HCT116 (cell line): ENCODE measurements at regions not wholly inside any gene's neighbourhood (a gene's known extent, or its start where the extent isn't known, plus 50 kb on each side); places are given as distances from the start of the nearest gene placed in this dataset.

ENCODE experiments used
- ATAC-seq: fragments of 200-7000 bp; cut with Tn5 transposase; 2 replicates; pipeline ENCODE4 v1.9.1; 2020; ENCODE audit warnings: mild to moderate bottlenecking, moderate library complexity
- BruUV-seq: library from RNA; stranded (reverse); fragments of 400-500 nt; replicated peaks from 2 replicates; lab custom pipeline; 2021; lab: Mats Ljungman, UMichigan
- CTCF ChIA-PET: fragments of 300-600 bp; sonication (Branson Sonifier 250); formaldehyde crosslinking; loops from one replicate; lab custom pipeline; 2021; ENCODE audit warnings: antibody characterized with exemption; lab: Charles Lee
- POLR2A ChIA-PET: fragments of 300-600, 350-600 bp; sonication (Branson Sonifier 250); formaldehyde crosslinking; loops from one replicate; lab custom pipeline; 2021; ENCODE audit warnings: antibody characterized with exemption; lab: Charles Lee
- RAD21 ChIA-PET, 2 experiments: fragments of 300-600 bp; sonication (Branson Sonifier 250); formaldehyde crosslinking; loops; one replicate each; lab custom pipeline; 2023; ENCODE audit warnings: low total read pairs in 2 of 2; ENCODE audit not compliant: uncharacterized antibody in 2 of 2, unreplicated experiment in 2 of 2, low non-redundant PET in 1 of 2; lab: Charles Lee
- DNase-seq: peaks from one replicate; pipeline ENCODE4 v3.0.0-alpha.2; 2010; ENCODE audit warnings: low read depth, low spot score
- H2AFZ ChIP-seq: fragments of 200-600 bp; shearing (Covaris generic), sonication (generic); 2 replicates; pipeline ENCODE4 v1.6.1; 2017; ENCODE audit warnings: low read depth, mixed run types, mixed read lengths, antibody characterized with exemption, low read length; ENCODE audit not compliant: poor library complexity, severe bottlenecking
- H3K27ac ChIP-seq: 2 replicates; pipeline ENCODE4 v1.5.1; 2012; ENCODE audit warnings: low read depth, low read length
- H3K27me3 ChIP-seq: fragments of 200-600 bp; sonication (generic); 2 replicates; pipeline ENCODE4 v1.6.1; 2016; ENCODE audit warnings: mixed run types, low read length, mixed read lengths; ENCODE audit not compliant: insufficient read depth
- H3K36me3 ChIP-seq, 2 experiments: fragments of 200-500 bp in 1 of 2; fragments of 200-600 bp in 1 of 2; sonication (Bioruptor generic) in 1 of 2; sonication (generic) in 1 of 2; 2 replicates each; pipeline versions ENCODE4 v1.5.1 to v1.6.1; 2014 to 2016; ENCODE audit warnings: low read length in 2 of 2, inconsistent platforms in 1 of 2, mixed read lengths in 1 of 2, mixed run types in 1 of 2; ENCODE audit not compliant: insufficient read depth in 2 of 2, control insufficient read depth in 1 of 2
- H3K4me1 ChIP-seq, 2 experiments: fragments of 200-600 bp in 1 of 2; sonication (generic) in 1 of 2; 2 replicates each; pipeline versions ENCODE4 v1.5.1 to v1.6.1; 2012 to 2017; ENCODE audit warnings: low read length in 2 of 2, inconsistent platforms in 1 of 2, mild to moderate bottlenecking in 1 of 2, mixed read lengths in 1 of 2, mixed run types in 1 of 2, moderate library complexity in 1 of 2; ENCODE audit not compliant: insufficient read depth in 2 of 2, control insufficient read depth in 1 of 2
- H3K4me2 ChIP-seq: fragments of 200-600 bp; sonication (generic); 2 replicates; pipeline ENCODE4 v1.6.1; 2017; ENCODE audit warnings: mixed run types, low read length, mixed read lengths
- H3K4me3 ChIP-seq, 2 experiments: fragments of 200-600 bp in 1 of 2; sonication (generic) in 1 of 2; replicated peaks in 1 of 2; 2 replicates each; pipeline ENCODE4 v1.5.1; 2011 to 2016; ENCODE audit warnings: low read length in 2 of 2, control low read depth in 1 of 2, low read depth in 1 of 2, mild to moderate bottlenecking in 1 of 2, mixed read lengths in 1 of 2, mixed run types in 1 of 2
- H3K79me2 ChIP-seq: fragments of 200-600 bp; sonication (generic); 2 replicates; pipeline ENCODE4 v1.6.1; 2017; ENCODE audit warnings: mild to moderate bottlenecking, mixed run types, low read length, moderate library complexity, mixed read lengths; ENCODE audit not compliant: insufficient read depth
- H3K9ac ChIP-seq: fragments of 200-600 bp; sonication (generic); 2 replicates; pipeline ENCODE4 v1.6.1; 2016; ENCODE audit warnings: low read length, mixed read lengths
- H3K9me2 ChIP-seq: fragments of 200-600 bp; sonication (generic), shearing (Covaris generic); 2 replicates; pipeline ENCODE4 v1.6.1; 2017; ENCODE audit warnings: mixed run types, mild to moderate bottlenecking, moderate library complexity; ENCODE audit not compliant: insufficient read depth
- H3K9me3 ChIP-seq, 2 experiments: fragments of 200-500 bp in 1 of 2; fragments of 200-600 bp in 1 of 2; sonication (Bioruptor generic) in 1 of 2; sonication (generic) in 1 of 2; 2 replicates each; pipeline ENCODE4 v1.6.1; 2014 to 2017; ENCODE audit warnings: low read length in 2 of 2, mixed read lengths in 2 of 2, inconsistent platforms in 1 of 2, low read depth in 1 of 2, mild to moderate bottlenecking in 1 of 2, mixed run types in 1 of 2, moderate library complexity in 1 of 2; ENCODE audit not compliant: control insufficient read depth in 1 of 2, insufficient read depth in 1 of 2
- H4K20me1 ChIP-seq: fragments of 200-600 bp; sonication (generic), shearing (Covaris generic); 2 replicates; pipeline ENCODE4 v1.6.1; 2017; ENCODE audit warnings: mixed run types, mild to moderate bottlenecking, moderate library complexity; ENCODE audit not compliant: insufficient read depth
- ATF3 ChIP-seq: IDR thresholded peaks from 2 replicates; pipeline ENCODE4 v1.6.1; 2012
- CEBPB ChIP-seq: IDR thresholded peaks from 2 replicates; pipeline ENCODE4 v1.6.1; 2012; ENCODE audit warnings: low read depth
- EGR1 ChIP-seq: IDR thresholded peaks from 2 replicates; pipeline ENCODE4 v1.6.1; 2012; ENCODE audit warnings: low read depth
- FOSL1 ChIP-seq: IDR thresholded peaks from 2 replicates; pipeline ENCODE4 v1.6.1; 2012; ENCODE audit warnings: low read depth
- JUND ChIP-seq: IDR thresholded peaks from 2 replicates; pipeline ENCODE4 v1.6.1; 2012
- MAX ChIP-seq: IDR thresholded peaks from 2 replicates; pipeline ENCODE4 v1.6.1; 2012
- POLR2AphosphoS5 ChIP-seq: IDR thresholded peaks from 2 replicates; pipeline ENCODE4 v1.6.1; 2011; ENCODE audit warnings: mild to moderate bottlenecking, low read depth, low read length, moderate library complexity
- SIN3A ChIP-seq: IDR thresholded peaks from 2 replicates; pipeline ENCODE4 v1.6.1; 2012; ENCODE audit warnings: low read depth
- SRF ChIP-seq: IDR thresholded peaks from 2 replicates; pipeline ENCODE4 v1.6.1; 2012; ENCODE audit warnings: low read depth
- ZBTB33 ChIP-seq: IDR thresholded peaks from 2 replicates; pipeline ENCODE4 v1.6.1; 2011; ENCODE audit warnings: mild to moderate bottlenecking, low read length, moderate library complexity; ENCODE audit not compliant: insufficient replicate concordance; ENCODE audit errors: extremely low read depth
- ZFX ChIP-seq: fragments of 450-650 bp; IDR thresholded peaks from 2 replicates; pipeline ENCODE4 v1.6.1; 2017
- ZNF274 ChIP-seq: fragments of 200-500 bp; sonication (Bioruptor generic); IDR thresholded peaks from 2 replicates; pipeline ENCODE4 v1.6.1; 2014; ENCODE audit warnings: mild to moderate bottlenecking, low read depth, low read length, inconsistent platforms
- intact Hi-C: fragments of 100-400 bp; cut with micrococcal nuclease; formaldehyde crosslinking; loops from 2 replicates; pipeline ENCODE4 v1.10.0; 2022
- TF ChIP-seq, protein P1 (sequence below): IDR thresholded peaks from 2 replicates; pipeline ENCODE4 v1.6.1; 2012; ENCODE audit warnings: low read depth
- TF ChIP-seq, protein P2 (sequence below), 3 experiments: fragments of 200-600 bp in 1 of 3; sonication (generic) in 1 of 3; IDR thresholded peaks in 2 of 3; conservative IDR thresholded peaks in 1 of 3; 2 replicates each; pipeline ENCODE4 v1.5.1; 2012 to 2017; ENCODE audit warnings: low read depth in 2 of 3, low read length in 2 of 3, antibody characterized with exemption in 1 of 3, borderline replicate concordance in 1 of 3, control low read depth in 1 of 3, mild to moderate bottlenecking in 1 of 3, mixed read lengths in 1 of 3, mixed run types in 1 of 3, moderate library complexity in 1 of 3; ENCODE audit not compliant: insufficient read depth in 1 of 3

DNA sequence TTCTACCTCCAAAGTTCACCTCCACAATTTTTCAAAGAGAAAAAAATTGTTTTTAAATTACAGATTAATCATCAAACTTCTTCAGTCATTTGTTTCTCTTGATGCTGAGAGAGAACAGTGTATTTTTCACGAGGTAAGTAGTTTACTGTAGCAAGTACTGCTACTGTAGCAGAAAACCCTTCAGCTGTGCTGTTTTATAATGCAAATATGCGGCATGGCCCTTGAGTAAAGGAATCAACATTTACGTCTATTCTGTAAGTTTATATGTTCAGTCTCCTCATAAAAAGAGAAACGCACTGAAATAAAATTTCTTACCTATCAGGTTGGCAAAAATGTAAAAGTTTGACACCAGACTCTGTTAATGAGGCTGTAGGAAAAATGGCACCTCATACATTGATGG is 399.0 kb downstream of the NKX6-1 start:
- no peaks in the 10 kb centered on the region for H3K9me2 ChIP-seq
- H3K4me2 ChIP-seq: no peak overlapping the region
- intact Hi-C loops: no loop called here
- no peaks in the 10 kb centered on the region for H4K20me1 ChIP-seq
- DNase-seq: no peak
- H3K9me3 ChIP-seq: no peaks in the 10 kb centered on the region
- POLR2A ChIA-PET: no interaction called here
- CTCF ChIA-PET: no interaction called here
- no peak for ATAC-seq
- H2AFZ ChIP-seq: no peak overlapping the region
- BruUV-seq: no TSS peak
- RAD21 ChIA-PET: no interaction called here
- no peak for TF ChIP-seq EGR1
- TF ChIP-seq POLR2AphosphoS5: no peak
- no peak for TF ChIP-seq ZBTB33
- H3K79me2 ChIP-seq: no peaks in the 10 kb centered on the region
- no peaks in the 10 kb centered on the region for H3K27me3 ChIP-seq
- no peak overlapping the region for H3K4me3 ChIP-seq
- no peaks in the 10 kb centered on the region for H3K36me3 ChIP-seq
- no peak overlapping the region for H3K27ac ChIP-seq
- H3K9ac ChIP-seq: no peak overlapping the region
- no peaks in the 10 kb centered on the region for H3K4me1 ChIP-seq

DNA sequence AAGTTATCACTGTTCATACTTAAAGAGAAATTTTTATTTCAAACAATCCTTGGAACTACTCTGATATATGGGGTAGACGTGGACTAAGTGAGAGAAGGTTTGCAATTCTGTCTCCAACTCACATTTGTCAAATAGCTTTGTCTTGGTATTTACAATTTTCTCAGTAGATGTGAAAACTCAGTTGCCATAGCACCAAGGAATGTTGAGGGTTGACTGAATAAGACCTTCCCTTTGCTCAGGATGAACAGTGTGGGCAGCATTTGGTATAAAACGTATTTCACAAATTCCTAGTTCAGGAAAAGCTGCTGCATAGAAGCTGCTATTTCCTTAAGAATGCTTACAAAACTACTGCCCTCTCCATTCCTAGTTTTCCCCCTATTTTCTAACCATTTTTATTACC is 399.5 kb downstream of the NKX6-1 start:
- Histone ChIP-seq H4K20me1 (no peaks in the 10 kb centered on the region), H3K9me2 (no peaks in the 10 kb centered on the region), H3K27me3 (no peaks in the 10 kb centered on the region), H3K4me1 (no peaks in the 10 kb centered on the region), H3K4me3 (no peak overlapping the region), H3K27ac (no peak overlapping the region), H3K9ac (no peak overlapping the region), H3K4me2 (no peak overlapping the region), H2AFZ (no peak overlapping the region), H3K36me3 (no peaks in the 10 kb centered on the region), H3K79me2 (no peaks in the 10 kb centered on the region), H3K9me3 (no peaks in the 10 kb centered on the region)
- no TSS peak for BruUV-seq
- intact Hi-C loops: no loop called here
- POLR2A ChIA-PET: no interaction called here
- no peak for DNase-seq
- RAD21 ChIA-PET: no interaction called here
- CTCF ChIA-PET: no interaction called here
- ATAC-seq: no peak
- TF ChIP-seq MAX (no peak), ZNF274 (no peak), SIN3A (no peak), EGR1 (no peak), SRF (no peak), CEBPB (no peak), JUND (no peak), ZFX (no peak), ATF3 (no peak), FOSL1 (no peak)
- TF ChIP-seq, protein P1, sequence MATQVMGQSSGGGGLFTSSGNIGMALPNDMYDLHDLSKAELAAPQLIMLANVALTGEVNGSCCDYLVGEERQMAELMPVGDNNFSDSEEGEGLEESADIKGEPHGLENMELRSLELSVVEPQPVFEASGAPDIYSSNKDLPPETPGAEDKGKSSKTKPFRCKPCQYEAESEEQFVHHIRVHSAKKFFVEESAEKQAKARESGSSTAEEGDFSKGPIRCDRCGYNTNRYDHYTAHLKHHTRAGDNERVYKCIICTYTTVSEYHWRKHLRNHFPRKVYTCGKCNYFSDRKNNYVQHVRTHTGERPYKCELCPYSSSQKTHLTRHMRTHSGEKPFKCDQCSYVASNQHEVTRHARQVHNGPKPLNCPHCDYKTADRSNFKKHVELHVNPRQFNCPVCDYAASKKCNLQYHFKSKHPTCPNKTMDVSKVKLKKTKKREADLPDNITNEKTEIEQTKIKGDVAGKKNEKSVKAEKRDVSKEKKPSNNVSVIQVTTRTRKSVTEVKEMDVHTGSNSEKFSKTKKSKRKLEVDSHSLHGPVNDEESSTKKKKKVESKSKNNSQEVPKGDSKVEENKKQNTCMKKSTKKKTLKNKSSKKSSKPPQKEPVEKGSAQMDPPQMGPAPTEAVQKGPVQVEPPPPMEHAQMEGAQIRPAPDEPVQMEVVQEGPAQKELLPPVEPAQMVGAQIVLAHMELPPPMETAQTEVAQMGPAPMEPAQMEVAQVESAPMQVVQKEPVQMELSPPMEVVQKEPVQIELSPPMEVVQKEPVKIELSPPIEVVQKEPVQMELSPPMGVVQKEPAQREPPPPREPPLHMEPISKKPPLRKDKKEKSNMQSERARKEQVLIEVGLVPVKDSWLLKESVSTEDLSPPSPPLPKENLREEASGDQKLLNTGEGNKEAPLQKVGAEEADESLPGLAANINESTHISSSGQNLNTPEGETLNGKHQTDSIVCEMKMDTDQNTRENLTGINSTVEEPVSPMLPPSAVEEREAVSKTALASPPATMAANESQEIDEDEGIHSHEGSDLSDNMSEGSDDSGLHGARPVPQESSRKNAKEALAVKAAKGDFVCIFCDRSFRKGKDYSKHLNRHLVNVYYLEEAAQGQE: no peak
- TF ChIP-seq, protein P2, sequence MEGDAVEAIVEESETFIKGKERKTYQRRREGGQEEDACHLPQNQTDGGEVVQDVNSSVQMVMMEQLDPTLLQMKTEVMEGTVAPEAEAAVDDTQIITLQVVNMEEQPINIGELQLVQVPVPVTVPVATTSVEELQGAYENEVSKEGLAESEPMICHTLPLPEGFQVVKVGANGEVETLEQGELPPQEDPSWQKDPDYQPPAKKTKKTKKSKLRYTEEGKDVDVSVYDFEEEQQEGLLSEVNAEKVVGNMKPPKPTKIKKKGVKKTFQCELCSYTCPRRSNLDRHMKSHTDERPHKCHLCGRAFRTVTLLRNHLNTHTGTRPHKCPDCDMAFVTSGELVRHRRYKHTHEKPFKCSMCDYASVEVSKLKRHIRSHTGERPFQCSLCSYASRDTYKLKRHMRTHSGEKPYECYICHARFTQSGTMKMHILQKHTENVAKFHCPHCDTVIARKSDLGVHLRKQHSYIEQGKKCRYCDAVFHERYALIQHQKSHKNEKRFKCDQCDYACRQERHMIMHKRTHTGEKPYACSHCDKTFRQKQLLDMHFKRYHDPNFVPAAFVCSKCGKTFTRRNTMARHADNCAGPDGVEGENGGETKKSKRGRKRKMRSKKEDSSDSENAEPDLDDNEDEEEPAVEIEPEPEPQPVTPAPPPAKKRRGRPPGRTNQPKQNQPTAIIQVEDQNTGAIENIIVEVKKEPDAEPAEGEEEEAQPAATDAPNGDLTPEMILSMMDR (IDR thresholded peaks at IDR 0.05 in 2 of 3, conservative IDR thresholded peaks at IDR 0.05 in 1 of 3; ENCODE audit: borderline replicate concordance in 1 of 3, insufficient read depth in 1 of 3, low read depth in 2 of 3, low read length in 2 of 3): no peak
